HG03139 (cell line): ENCODE measurements at regions not wholly inside any gene's neighbourhood (a gene's known extent, or its start where the extent isn't known, plus 50 kb on each side); places are given as distances from the start of the nearest gene placed in this dataset.

ENCODE experiments used
- ATAC-seq: cut with Tn5 transposase; IDR thresholded peaks from one replicate; pipeline ENCODE4 v1.9.1; 2021; ENCODE audit not compliant: unreplicated experiment

GRCh38 chr2:190783513-190784263, 96.9 kb upstream of the GLS start:
- no peak for ATAC-seq

GRCh38 chr2:190785334-190785733, 95.3 kb upstream of the GLS start:
- no peak for ATAC-seq

- ATAC-seq = no peak
These were observed 94.0 kb upstream of the GLS start for GRCh38 chr2:190786404-190787166.

GRCh38 chr2:190787743-190788235, 92.8 kb upstream of the GLS start:
- no peak for ATAC-seq

- ATAC-seq = no peak
These were observed 91.3 kb upstream of the GLS start for GRCh38 chr2:190789074-190790004.

- no peak for ATAC-seq
These were observed 89.2 kb upstream of the GLS start for GRCh38 chr2:190791347-190791975.

GRCh38 chr2:190791976-190792575, 88.5 kb upstream of the GLS start:
- no peak for ATAC-seq

- no peak for ATAC-seq
These were observed 87.4 kb upstream of the GLS start for GRCh38 chr2:190792956-190793888.

GRCh38 chr2:190794377-190794776, 86.2 kb upstream of the GLS start:
- ATAC-seq = no peak

GRCh38 chr2:190794790-190795189, 85.8 kb upstream of the GLS start:
- ATAC-seq = no peak

- no peak for ATAC-seq
These were observed 84.9 kb upstream of the GLS start for GRCh38 chr2:190795686-190796085.

GRCh38 chr2:190799999-190800398, 80.6 kb upstream of the GLS start:
- ATAC-seq = no peak

GRCh38 chr2:190800528-190800927, 80.1 kb upstream of the GLS start:
- no peak for ATAC-seq

- no peak for ATAC-seq
These were observed 78.5 kb upstream of the GLS start for GRCh38 chr2:190802129-190802528.

- ATAC-seq = no peak
These were observed 77.9 kb upstream of the GLS start for GRCh38 chr2:190802626-190803209.

GRCh38 chr2:190804182-190804795, 76.3 kb upstream of the GLS start:
- ATAC-seq = no peak

- no peak for ATAC-seq
These were observed 75.5 kb upstream of the GLS start for GRCh38 chr2:190805126-190805525.

- no peak for ATAC-seq
These were observed 74.8 kb upstream of the GLS start for GRCh38 chr2:190805843-190806242.
